ENCODE measurements at regions not wholly inside any gene's neighbourhood (a gene's known extent, or its start where the extent isn't known, plus 50 kb on each side); places are given as distances from the start of the nearest gene placed in this dataset.

DNA sequence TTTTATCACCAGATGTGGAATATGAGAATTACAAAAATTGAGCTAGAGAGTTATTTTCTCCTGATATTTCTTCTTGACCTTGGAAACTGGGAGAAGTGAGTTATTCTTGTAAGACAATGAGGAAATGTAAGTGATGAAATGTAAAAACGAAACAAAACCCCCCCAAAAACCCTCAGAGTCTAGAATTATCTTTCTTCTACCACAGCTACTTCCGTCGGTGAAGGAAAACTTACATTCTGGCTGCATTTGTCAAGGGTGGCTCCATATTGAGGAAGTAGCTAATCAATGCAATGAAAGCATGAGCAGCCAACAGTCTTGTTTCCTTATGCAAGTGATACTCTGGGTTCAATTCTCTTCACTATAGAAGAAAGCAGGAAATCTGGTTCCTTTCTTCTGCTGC lies 661.7 kb upstream of the CITED2 start:
- CTCF ChIA-PET: interaction anchor here (0.9 kb wide), 1 partner anchor 662 kb away, joined by 3 read pairs; the partner anchor contains the start of gene CITED2
- TF ChIP-seq, protein P1, sequence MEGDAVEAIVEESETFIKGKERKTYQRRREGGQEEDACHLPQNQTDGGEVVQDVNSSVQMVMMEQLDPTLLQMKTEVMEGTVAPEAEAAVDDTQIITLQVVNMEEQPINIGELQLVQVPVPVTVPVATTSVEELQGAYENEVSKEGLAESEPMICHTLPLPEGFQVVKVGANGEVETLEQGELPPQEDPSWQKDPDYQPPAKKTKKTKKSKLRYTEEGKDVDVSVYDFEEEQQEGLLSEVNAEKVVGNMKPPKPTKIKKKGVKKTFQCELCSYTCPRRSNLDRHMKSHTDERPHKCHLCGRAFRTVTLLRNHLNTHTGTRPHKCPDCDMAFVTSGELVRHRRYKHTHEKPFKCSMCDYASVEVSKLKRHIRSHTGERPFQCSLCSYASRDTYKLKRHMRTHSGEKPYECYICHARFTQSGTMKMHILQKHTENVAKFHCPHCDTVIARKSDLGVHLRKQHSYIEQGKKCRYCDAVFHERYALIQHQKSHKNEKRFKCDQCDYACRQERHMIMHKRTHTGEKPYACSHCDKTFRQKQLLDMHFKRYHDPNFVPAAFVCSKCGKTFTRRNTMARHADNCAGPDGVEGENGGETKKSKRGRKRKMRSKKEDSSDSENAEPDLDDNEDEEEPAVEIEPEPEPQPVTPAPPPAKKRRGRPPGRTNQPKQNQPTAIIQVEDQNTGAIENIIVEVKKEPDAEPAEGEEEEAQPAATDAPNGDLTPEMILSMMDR (IDR thresholded peaks at IDR 0.05; ENCODE audit: unreplicated experiment): no peak
- H3K9me3 Mint-ChIP-seq (ENCODE audit: unreplicated experiment): no peaks in the 10 kb centered on the region

GRCh38 chr6:140032189-140032588 lies 657.7 kb upstream of the CITED2 start:
- no TSS peak for BruUV-seq (replicated peaks)
- H3K9me3 Mint-ChIP-seq (ENCODE audit: unreplicated experiment): peaks cover 14% of the 10 kb centered on the region
- no peaks in the 10 kb centered on the region for H3K27me3 Mint-ChIP-seq (ENCODE audit: insufficient read depth, unreplicated experiment)
- H3K4me1 Mint-ChIP-seq (ENCODE audit: insufficient read depth, unreplicated experiment): no peaks in the 10 kb centered on the region
- peak; percentile 21 for DNase-seq (ENCODE audit: unreplicated experiment)
- peaks cover 6% of the 10 kb centered on the region for H3K36me3 Mint-ChIP-seq (ENCODE audit: insufficient read depth, unreplicated experiment)
- H3K27ac Mint-ChIP-seq (ENCODE audit: low read depth, unreplicated experiment): no peak overlapping the region
- intact Hi-C loops (cut with micrococcal nuclease): no loop called here
- no peak overlapping the region for H3K4me3 Mint-ChIP-seq (ENCODE audit: unreplicated experiment)
- TF ChIP-seq, protein P1 (IDR thresholded peaks at IDR 0.05; ENCODE audit: unreplicated experiment): no peak
- POLR2A ChIA-PET: interaction anchor here (0.5 kb wide), 1 partner anchor 83 kb away, joined by 3 read pairs; no protein-coding TSS in a partner anchor
- CTCF ChIA-PET: interaction anchor here (0.6 kb wide), 1 partner anchor 570 kb away, joined by 4 read pairs; no protein-coding TSS in a partner anchor

More for the DNA sequence above, 661.7 kb upstream of the CITED2 start:
- intact Hi-C loops (cut with micrococcal nuclease): no loop called here
- peaks cover 5% of the 10 kb centered on the region for H3K36me3 Mint-ChIP-seq (ENCODE audit: insufficient read depth, unreplicated experiment)
- H3K4me3 Mint-ChIP-seq (ENCODE audit: unreplicated experiment): no peak overlapping the region
- no peak overlapping the region for H3K27ac Mint-ChIP-seq (ENCODE audit: low read depth, unreplicated experiment)
- DNase-seq (ENCODE audit: unreplicated experiment): no peak
- POLR2A ChIA-PET: interaction anchor here (0.6 to 0.9 kb wide), 2 partner anchors 15 to 25 kb away, joined by 3 to 4 read pairs; no protein-coding TSS in a partner anchor
- peaks cover 10% of the 10 kb centered on the region for H3K4me1 Mint-ChIP-seq (ENCODE audit: insufficient read depth, unreplicated experiment)
- H3K27me3 Mint-ChIP-seq (ENCODE audit: insufficient read depth, unreplicated experiment): no peaks in the 10 kb centered on the region
- no TSS peak for BruUV-seq (replicated peaks)

- peaks cover 17% of the 10 kb centered on the region for H3K9me3 Mint-ChIP-seq (ENCODE audit: unreplicated experiment)
- CTCF ChIA-PET: interaction anchor here (0.6 kb wide), 1 partner anchor 590 kb away, joined by 3 read pairs; no protein-coding TSS in a partner anchor
- no peak for DNase-seq (ENCODE audit: unreplicated experiment)
- H3K4me1 Mint-ChIP-seq (ENCODE audit: insufficient read depth, unreplicated experiment): no peaks in the 10 kb centered on the region
- no peaks in the 10 kb centered on the region for H3K27me3 Mint-ChIP-seq (ENCODE audit: insufficient read depth, unreplicated experiment)
- no TSS peak for BruUV-seq (replicated peaks)
- intact Hi-C loops (cut with micrococcal nuclease): no loop called here
- POLR2A ChIA-PET: interaction anchor here (0.6 kb wide), 1 partner anchor 910 kb away, joined by 4 read pairs; no protein-coding TSS in a partner anchor
- peaks cover 6% of the 10 kb centered on the region for H3K36me3 Mint-ChIP-seq (ENCODE audit: insufficient read depth, unreplicated experiment)
- TF ChIP-seq, protein P1 (IDR thresholded peaks at IDR 0.05; ENCODE audit: unreplicated experiment): no peak
- no peak overlapping the region for H3K27ac Mint-ChIP-seq (ENCODE audit: low read depth, unreplicated experiment)
- no peak overlapping the region for H3K4me3 Mint-ChIP-seq (ENCODE audit: unreplicated experiment)
Measured at GRCh38 chr6:140029551-140029950, 655.1 kb upstream of the CITED2 start.

DNA sequence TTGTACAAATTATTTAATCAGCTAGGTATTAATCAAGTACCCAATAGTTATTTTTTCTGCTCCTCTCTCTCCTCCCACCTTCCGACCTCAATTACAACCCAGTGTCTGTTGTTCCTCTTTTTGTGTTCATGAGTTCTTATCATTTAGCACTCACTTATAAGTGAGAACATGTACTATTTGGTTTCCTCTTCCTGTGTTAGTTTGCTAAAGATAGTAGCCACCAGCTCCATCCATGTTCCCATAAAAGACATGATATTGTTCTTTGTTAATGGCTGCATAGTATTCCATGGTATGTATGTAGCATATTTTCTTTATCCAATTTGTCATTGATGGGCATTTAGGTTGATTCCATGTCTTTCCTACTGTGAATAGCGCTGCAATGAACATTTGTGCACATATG lies 652.8 kb upstream of the CITED2 start:
- Mint-ChIP-seq H3K9me3 (ENCODE audit: unreplicated experiment) (peaks cover 17% of the 10 kb centered on the region), H3K27me3 (ENCODE audit: insufficient read depth, unreplicated experiment) (no peaks in the 10 kb centered on the region), H3K27ac (ENCODE audit: low read depth, unreplicated experiment) (no peak overlapping the region), H3K36me3 (ENCODE audit: insufficient read depth, unreplicated experiment) (peaks cover 6% of the 10 kb centered on the region), H3K4me3 (ENCODE audit: unreplicated experiment) (no peak overlapping the region), H3K4me1 (ENCODE audit: insufficient read depth, unreplicated experiment) (no peaks in the 10 kb centered on the region)
- no peak for DNase-seq (ENCODE audit: unreplicated experiment)
- intact Hi-C loops (cut with micrococcal nuclease): no loop called here
- TF ChIP-seq, protein P1 (IDR thresholded peaks at IDR 0.05; ENCODE audit: unreplicated experiment): no peak
- POLR2A ChIA-PET: interaction anchor here (0.6 kb wide), 1 partner anchor 15 kb away, joined by 3 read pairs; no protein-coding TSS in a partner anchor
- no TSS peak for BruUV-seq (replicated peaks)
- CTCF ChIA-PET: interaction anchor here (0.6 kb wide), 2 partner anchors 281 to 663 kb away, joined by 3 to 5 read pairs; no protein-coding TSS in a partner anchor

All from MCF 10A (cell line).